Mammary epithelial cell (primary cell): ENCODE measurements at regions not wholly inside any gene's neighbourhood (a gene's known extent, or its start where the extent isn't known, plus 50 kb on each side); places are given as distances from the start of the nearest gene placed in this dataset.

Source experiments
- CTCF ChIP-seq, 2 donors: IDR thresholded peaks in 1 of 2; conservative IDR thresholded peaks in 1 of 2; 2 replicates each; pipeline ENCODE4 v1.5.1; 2011 to 2012; ENCODE audit warnings: inconsistent platforms in 2 of 2, low read length in 2 of 2, mild to moderate bottlenecking in 2 of 2, control low read depth in 1 of 2, low read depth in 1 of 2; ENCODE audit not compliant: insufficient read depth in 1 of 2; ENCODE audit errors: extremely low read depth in 1 of 2
- EZH2 ChIP-seq: IDR thresholded peaks from 2 replicates; pipeline ENCODE4 v1.6.1; 2012; ENCODE audit warnings: low read length, inconsistent platforms, borderline replicate concordance

- TF ChIP-seq CTCF (conservative IDR thresholded peaks at IDR 0.05 in 1 of 2, IDR thresholded peaks at IDR 0.05 in 1 of 2; ENCODE audit: extremely low read depth in 1 of 2, insufficient read depth in 1 of 2, low read depth in 1 of 2, low read length in 2 of 2) (no peak), EZH2 (no peak)
Observed at GRCh38 chr12:67811437-67812361, 163.2 kb downstream of the DYRK2 start.
